A549 (cell line): ENCODE measurements at regions not wholly inside any gene's neighbourhood (a gene's known extent, or its start where the extent isn't known, plus 50 kb on each side); places are given as distances from the start of the nearest gene placed in this dataset.

Experiments used
- ATAC-seq, 2 experiments: fragments of 200-7000 bp in 1 of 2; fragments of >200 bp in 1 of 2; cut with Nextera tagmentation in 1 of 2; cut with Tn5 transposase in 1 of 2; 3 replicates each; pipeline versions ENCODE4 v1.8.0 to v1.9.1; 2018 to 2020; ENCODE audit warnings: mild to moderate bottlenecking in 1 of 2, moderate library complexity in 1 of 2
- CTCF ChIA-PET: fragments of 300-600 bp; sonication (Branson Sonifier 250); formaldehyde crosslinking; extraction: SDS; loops from one replicate; lab custom pipeline; 2021; ENCODE audit warnings: antibody characterized with exemption, inconsistent platforms; lab: Yijun Ruan, JAX
- POLR2A ChIA-PET: fragments of 350-600 bp; formaldehyde crosslinking; extraction: SDS; loops from one replicate; lab custom pipeline; 2021; ENCODE audit warnings: antibody characterized with exemption, inconsistent platforms; lab: Yijun Ruan, JAX
- DNase-seq, 2 experiments: peaks; one replicate each; pipeline versions ENCODE4 v3.0.0 to v3.0.0-alpha.2; 2011 to 2016; ENCODE audit warnings: low read depth in 1 of 2, low spot score in 1 of 2
- FAIRE-seq: peaks from 2 replicates; lab custom pipeline; 2011; peaks lifted over from hg19 to GRCh38; lab: Jason Lieb, UNC
- H3K27ac ChIP-seq, 2 experiments: fragments of >200 bp; sonication (Bioruptor Twin); formaldehyde crosslinking; 3 replicates each; pipeline ENCODE4 v1.5.1; 2016 to 2017
- H3K4me1 ChIP-seq: fragments of >200 bp; sonication (Bioruptor Twin); formaldehyde crosslinking; 3 replicates; pipeline ENCODE4 v1.6.1; 2016
- H3K4me2 ChIP-seq: fragments of >200 bp; sonication (Bioruptor Twin); formaldehyde crosslinking; 3 replicates; pipeline ENCODE4 v1.6.1; 2016
- H3K4me3 ChIP-seq: fragments of >200 bp; sonication (Bioruptor Twin); formaldehyde crosslinking; 3 replicates; pipeline ENCODE4 v1.5.1; 2016
- H3K9me3 ChIP-seq: fragments of >200 bp; sonication (Bioruptor Twin); formaldehyde crosslinking; 3 replicates; pipeline ENCODE4 v1.6.1; 2016
- BCL3 ChIP-seq: fragments of >200 bp; sonication (Bioruptor Twin); formaldehyde crosslinking; IDR thresholded peaks from 3 replicates; pipeline ENCODE4 v1.6.1; 2016
- CEBPB ChIP-seq, 2 experiments: fragments of >200 bp in 1 of 2; sonication (Bioruptor Twin) in 1 of 2; formaldehyde crosslinking in 1 of 2; IDR thresholded peaks; 2 replicates each; pipeline ENCODE4 v1.6.1; 2012 to 2016
- CTCF ChIP-seq: fragments of >200 bp; sonication (Bioruptor Twin); formaldehyde crosslinking; IDR thresholded peaks from 3 replicates; pipeline ENCODE4 v1.5.1; 2016
- EHMT2 ChIP-seq: fragments of 200-600 bp; sonication (generic); IDR thresholded peaks from 2 replicates; pipeline ENCODE4 v1.6.1; 2016; ENCODE audit warnings: antibody characterized with exemption, low read depth, mild to moderate bottlenecking, moderate library complexity
- FOSB ChIP-seq: fragments of 250-450 bp; sonication (Bioruptor Pico); IDR thresholded peaks from 2 replicates; pipeline ENCODE4 v1.5.0; 2020; ENCODE audit warnings: mild to moderate bottlenecking, moderate library complexity
- GATA3 ChIP-seq: IDR thresholded peaks from 2 replicates; pipeline ENCODE4 v1.6.1; 2012; ENCODE audit warnings: borderline replicate concordance
- HDAC2 ChIP-seq: fragments of 200-600 bp; sonication (generic); IDR thresholded peaks from 2 replicates; pipeline ENCODE4 v1.6.1; 2016
- HEYL ChIP-seq: fragments of 250-450 bp; sonication (Bioruptor Pico); IDR thresholded peaks from 2 replicates; pipeline ENCODE4 v1.8.0; 2021; ENCODE audit warnings: mild to moderate bottlenecking, moderate library complexity
- HOXA7 ChIP-seq: fragments of 250-450 bp; sonication (Bioruptor Pico); IDR thresholded peaks from 2 replicates; pipeline ENCODE4 v1.5.0; 2020; ENCODE audit warnings: mild to moderate bottlenecking, moderate library complexity
- HOXB13 ChIP-seq: fragments of 250-450 bp; sonication (Bioruptor Pico); IDR thresholded peaks from 2 replicates; pipeline ENCODE4 v1.5.0; 2020; ENCODE audit warnings: low read depth, mild to moderate bottlenecking, moderate library complexity
- KDM5A ChIP-seq: fragments of 200-600 bp; sonication (generic); IDR thresholded peaks from 2 replicates; pipeline ENCODE4 v1.6.1; 2016; ENCODE audit warnings: antibody characterized with exemption, mild to moderate bottlenecking
- MAFK ChIP-seq: fragments of 450-650 bp; IDR thresholded peaks from 2 replicates; pipeline ENCODE4 v1.6.1; 2014; ENCODE audit not compliant: partially characterized antibody
- NFE2L2 ChIP-seq: fragments of 150-350 bp; conservative IDR thresholded peaks from 2 replicates; pipeline ENCODE4 v1.6.1; 2014; ENCODE audit warnings: low read length
- POLR2AphosphoS2 ChIP-seq: conservative IDR thresholded peaks from 2 replicates; pipeline ENCODE4 v1.6.1; 2012; ENCODE audit warnings: low read length, improper control_type of control experiment, inconsistent platforms
- RARB ChIP-seq: fragments of 250-450 bp; sonication (Bioruptor Pico); IDR thresholded peaks from 2 replicates; pipeline ENCODE4 v1.8.0; 2021; ENCODE audit warnings: mild to moderate bottlenecking, moderate library complexity
- RCOR1 ChIP-seq: fragments of 150-350 bp; IDR thresholded peaks from 2 replicates; pipeline ENCODE4 v1.6.1; 2014; ENCODE audit warnings: antibody characterized with exemption, low read length, low read depth
- SMC3 ChIP-seq: fragments of >200 bp; sonication (Bioruptor Twin); formaldehyde crosslinking; IDR thresholded peaks from 3 replicates; pipeline ENCODE4 v1.6.1; 2018; ENCODE audit warnings: inconsistent platforms
- TP53 ChIP-seq: fragments of 250-450 bp; sonication (Bioruptor Pico); IDR thresholded peaks from 2 replicates; pipeline ENCODE4 v1.5.0; 2021; ENCODE audit warnings: mild to moderate bottlenecking, moderate library complexity
- WGBS: methylation state at CpG from one replicate; pipeline ENCODE4 v1.1.6; 2017; ENCODE audit errors: missing lambda C conversion rate; 5-methylcytosine and 5-hydroxymethylcytosine counted together
- TF ChIP-seq, protein P1 (sequence below): fragments of 450-650 bp; IDR thresholded peaks from 2 replicates; pipeline ENCODE4 v1.6.1; 2014; ENCODE audit warnings: antibody characterized with exemption
- TF ChIP-seq, protein P2 (sequence below): IDR thresholded peaks from 2 replicates; pipeline ENCODE4 v1.6.1; 2012
- TF ChIP-seq, protein P3 (sequence below): fragments of 150-350 bp; IDR thresholded peaks from 2 replicates; pipeline ENCODE4 v1.6.1; 2014; ENCODE audit warnings: low read depth, mild to moderate bottlenecking, low read length

DNA sequence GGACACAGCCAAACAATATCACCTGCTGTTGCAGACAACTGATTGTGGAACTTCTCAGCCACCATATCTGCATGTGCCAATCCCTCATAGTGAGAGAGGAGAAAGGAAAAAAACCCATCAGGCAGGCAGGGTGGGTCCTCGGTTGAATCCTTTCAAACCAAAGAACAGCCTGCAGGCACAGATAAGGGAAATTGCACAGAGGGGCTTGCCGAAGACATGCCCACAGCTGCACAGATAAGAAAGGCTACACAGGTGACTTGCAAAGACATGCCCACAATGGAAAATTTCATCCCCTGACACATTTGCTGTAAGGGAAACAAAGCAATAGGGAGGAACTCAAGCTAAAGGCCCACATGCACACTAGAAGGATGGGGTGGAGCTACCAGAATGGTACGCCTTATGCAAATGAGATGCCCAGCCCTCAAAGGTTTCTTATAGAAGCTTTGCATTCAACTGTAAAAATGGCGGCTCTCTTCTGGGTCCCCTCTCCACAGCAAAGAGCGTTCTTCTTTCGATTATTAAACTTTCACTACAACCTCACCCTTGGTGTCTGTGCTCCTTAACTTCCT, 170.0 kb upstream of the TMPO start:
- WGBS, result 79% methylated on average over 6 of the region's 6 CpGs
- H3K4me2 ChIP-seq, result no peak overlapping the region
- ATAC-seq (no peak), FAIRE-seq (no peak), DNase-seq (no peak)
- H3K4me3 ChIP-seq, result no peak overlapping the region
- no peak overlapping the region for H3K27ac ChIP-seq
- CTCF ChIA-PET, result no interaction called here
- no peak for TF ChIP-seq KDM5A
- TF ChIP-seq CTCF, result no peak
- no peak for TF ChIP-seq EHMT2
- TF ChIP-seq RCOR1, result no peak
- no peak for TF ChIP-seq HDAC2
- no peak for TF ChIP-seq TP53 (CRISPR knock-in tag)
- TF ChIP-seq, protein P1, sequence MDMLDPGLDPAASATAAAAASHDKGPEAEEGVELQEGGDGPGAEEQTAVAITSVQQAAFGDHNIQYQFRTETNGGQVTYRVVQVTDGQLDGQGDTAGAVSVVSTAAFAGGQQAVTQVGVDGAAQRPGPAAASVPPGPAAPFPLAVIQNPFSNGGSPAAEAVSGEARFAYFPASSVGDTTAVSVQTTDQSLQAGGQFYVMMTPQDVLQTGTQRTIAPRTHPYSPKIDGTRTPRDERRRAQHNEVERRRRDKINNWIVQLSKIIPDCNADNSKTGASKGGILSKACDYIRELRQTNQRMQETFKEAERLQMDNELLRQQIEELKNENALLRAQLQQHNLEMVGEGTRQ, result no peak
- TF ChIP-seq CEBPB (IDR thresholded peaks at IDR 0.05), result no peak
- no peak for TF ChIP-seq GATA3
- H3K9me3 ChIP-seq, result no peaks in the 10 kb centered on the region
- POLR2A ChIA-PET, result no interaction called here
- no peaks in the 10 kb centered on the region for H3K4me1 ChIP-seq

GRCh38 chr12:98351089-98351488, 164.3 kb upstream of the TMPO start:
- 80% methylated on average over 6 of the region's 6 CpGs for WGBS
- Histone ChIP-seq H3K27ac (peak overlapping the region in 1 of 2 experiments; percentile 83; a peak in 3 of 6 replicates), H3K4me1 (peaks cover 42% of the 10 kb centered on the region), H3K9me3 (no peaks in the 10 kb centered on the region), H3K4me2 (no peak overlapping the region), H3K4me3 (no peak overlapping the region)
- TF ChIP-seq MAFK (no peak), BCL3 (no peak), NFE2L2 (no peak), HOXB13 (CRISPR knock-in tag) (no peak), HEYL (CRISPR knock-in tag) (no peak), SMC3 (no peak), HOXA7 (CRISPR knock-in tag) (no peak), FOSB (CRISPR knock-in tag) (no peak), RARB (CRISPR knock-in tag) (no peak), KDM5A (no peak), POLR2AphosphoS2 (no peak)
- TF ChIP-seq, protein P2, sequence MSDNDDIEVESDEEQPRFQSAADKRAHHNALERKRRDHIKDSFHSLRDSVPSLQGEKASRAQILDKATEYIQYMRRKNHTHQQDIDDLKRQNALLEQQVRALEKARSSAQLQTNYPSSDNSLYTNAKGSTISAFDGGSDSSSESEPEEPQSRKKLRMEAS, result no peak
- TF ChIP-seq, protein P3, sequence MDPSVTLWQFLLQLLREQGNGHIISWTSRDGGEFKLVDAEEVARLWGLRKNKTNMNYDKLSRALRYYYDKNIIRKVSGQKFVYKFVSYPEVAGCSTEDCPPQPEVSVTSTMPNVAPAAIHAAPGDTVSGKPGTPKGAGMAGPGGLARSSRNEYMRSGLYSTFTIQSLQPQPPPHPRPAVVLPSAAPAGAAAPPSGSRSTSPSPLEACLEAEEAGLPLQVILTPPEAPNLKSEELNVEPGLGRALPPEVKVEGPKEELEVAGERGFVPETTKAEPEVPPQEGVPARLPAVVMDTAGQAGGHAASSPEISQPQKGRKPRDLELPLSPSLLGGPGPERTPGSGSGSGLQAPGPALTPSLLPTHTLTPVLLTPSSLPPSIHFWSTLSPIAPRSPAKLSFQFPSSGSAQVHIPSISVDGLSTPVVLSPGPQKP, result no peak
- no peak for ATAC-seq
- CTCF ChIA-PET, result interaction anchor here (0.9 to 1.6 kb wide), 3 partner anchors 9 to 46 kb away, joined by 3 to 7 read pairs (median 5); no protein-coding TSS in a partner anchor
- no peak for DNase-seq
- POLR2A ChIA-PET, result no interaction called here
- peak; percentile 23 for FAIRE-seq
